ENCODE measurements at regions not wholly inside any gene's neighbourhood (a gene's known extent, or its start where the extent isn't known, plus 50 kb on each side); places are given as distances from the start of the nearest gene placed in this dataset.

GRCh38 chrX:88621278-88621677, 125.7 kb upstream of the CPXCR1 start:
- peaks cover 1% of the 10 kb centered on the region for H3K9me3 ChIP-seq (ENCODE audit: control insufficient read depth, insufficient read depth, low read length)
- H3K4me3 ChIP-seq (ENCODE audit: low read depth, low read length) = no peak overlapping the region
- no peaks in the 10 kb centered on the region for H3K4me1 ChIP-seq (ENCODE audit: control insufficient read depth, insufficient read depth, low read length)
- H3K27ac ChIP-seq (ENCODE audit: low read depth, low read length) = no peak overlapping the region
- DNase-seq (ENCODE audit: low read depth in 4 of 6, low spot score in 6 of 6) = no peak
- no peaks in the 10 kb centered on the region for H3K36me3 ChIP-seq (ENCODE audit: control insufficient read depth, insufficient read depth, low read length)
- no peaks in the 10 kb centered on the region for H3K27me3 ChIP-seq (ENCODE audit: control insufficient read depth, insufficient read depth, low read length)
- no CpG with 5 or more reads among the region's 2 CpGs for WGBS (ENCODE audit: insufficient coverage)

GRCh38 chrX:88655460-88655859, 91.6 kb upstream of the CPXCR1 start:
- no peak for DNase-seq (ENCODE audit: low read depth in 4 of 6, low spot score in 6 of 6)
- H3K27ac ChIP-seq (ENCODE audit: low read depth, low read length) = no peak overlapping the region
- H3K4me1 ChIP-seq (ENCODE audit: control insufficient read depth, insufficient read depth, low read length) = no peaks in the 10 kb centered on the region
- H3K4me3 ChIP-seq (ENCODE audit: low read depth, low read length) = no peak overlapping the region
- no peaks in the 10 kb centered on the region for H3K9me3 ChIP-seq (ENCODE audit: control insufficient read depth, insufficient read depth, low read length)
- H3K27me3 ChIP-seq (ENCODE audit: control insufficient read depth, insufficient read depth, low read length) = no peaks in the 10 kb centered on the region
- no peaks in the 10 kb centered on the region for H3K36me3 ChIP-seq (ENCODE audit: control insufficient read depth, insufficient read depth, low read length)

GRCh38 chrX:88660836-88661235, 86.2 kb upstream of the CPXCR1 start:
- Histone ChIP-seq H3K4me1 (ENCODE audit: control insufficient read depth, insufficient read depth, low read length) (no peaks in the 10 kb centered on the region), H3K36me3 (ENCODE audit: control insufficient read depth, insufficient read depth, low read length) (no peaks in the 10 kb centered on the region), H3K4me3 (ENCODE audit: low read depth, low read length) (no peak overlapping the region), H3K9me3 (ENCODE audit: control insufficient read depth, insufficient read depth, low read length) (no peaks in the 10 kb centered on the region), H3K27ac (ENCODE audit: low read depth, low read length) (no peak overlapping the region), H3K27me3 (ENCODE audit: control insufficient read depth, insufficient read depth, low read length) (no peaks in the 10 kb centered on the region)
- no CpG with 5 or more reads among the region's 1 CpG for WGBS (ENCODE audit: insufficient coverage)
- no peak for DNase-seq (ENCODE audit: low read depth in 4 of 6, low spot score in 6 of 6)

GRCh38 chrX:88672261-88672660, 74.8 kb upstream of the CPXCR1 start:
- Histone ChIP-seq H3K4me1 (ENCODE audit: control insufficient read depth, insufficient read depth, low read length) (no peaks in the 10 kb centered on the region), H3K36me3 (ENCODE audit: control insufficient read depth, insufficient read depth, low read length) (no peaks in the 10 kb centered on the region), H3K9me3 (ENCODE audit: control insufficient read depth, insufficient read depth, low read length) (no peaks in the 10 kb centered on the region), H3K4me3 (ENCODE audit: low read depth, low read length) (no peak overlapping the region), H3K27ac (ENCODE audit: low read depth, low read length) (no peak overlapping the region), H3K27me3 (ENCODE audit: control insufficient read depth, insufficient read depth, low read length) (no peaks in the 10 kb centered on the region)
- DNase-seq (ENCODE audit: low read depth in 4 of 6, low spot score in 6 of 6) = peak in 1 of 6 donors; percentile 18
- no CpG with 5 or more reads among the region's 4 CpGs for WGBS (ENCODE audit: insufficient coverage)

Measured in spinal cord (tissue), 9 donors.